LNCaP clone FGC (cell line): ENCODE measurements at regions not wholly inside any gene's neighbourhood (a gene's known extent, or its start where the extent isn't known, plus 50 kb on each side); places are given as distances from the start of the nearest gene placed in this dataset.

ENCODE experiments used
- DNase-seq: peaks from one replicate; pipeline ENCODE4 v3.0.0-alpha.2; 2011; ENCODE audit warnings: low read depth
- H3K4me3 ChIP-seq: 2 replicates; pipeline ENCODE4 v1.5.1; 2011; ENCODE audit warnings: mild to moderate bottlenecking, low read depth, low read length, control low read depth
- CTCF ChIP-seq: IDR thresholded peaks from 2 replicates; pipeline ENCODE4 v1.5.1; 2012; ENCODE audit warnings: mild to moderate bottlenecking; ENCODE audit not compliant: control insufficient read depth, insufficient read depth; ENCODE audit errors: extremely low read depth

- TF ChIP-seq CTCF, result no peak
- peak; percentile 47 for DNase-seq
- H3K4me3 ChIP-seq, result no peak overlapping the region
Observed at GRCh38 chr15:29920515-29920914, 98.2 kb upstream of the TJP1 start.

DNA sequence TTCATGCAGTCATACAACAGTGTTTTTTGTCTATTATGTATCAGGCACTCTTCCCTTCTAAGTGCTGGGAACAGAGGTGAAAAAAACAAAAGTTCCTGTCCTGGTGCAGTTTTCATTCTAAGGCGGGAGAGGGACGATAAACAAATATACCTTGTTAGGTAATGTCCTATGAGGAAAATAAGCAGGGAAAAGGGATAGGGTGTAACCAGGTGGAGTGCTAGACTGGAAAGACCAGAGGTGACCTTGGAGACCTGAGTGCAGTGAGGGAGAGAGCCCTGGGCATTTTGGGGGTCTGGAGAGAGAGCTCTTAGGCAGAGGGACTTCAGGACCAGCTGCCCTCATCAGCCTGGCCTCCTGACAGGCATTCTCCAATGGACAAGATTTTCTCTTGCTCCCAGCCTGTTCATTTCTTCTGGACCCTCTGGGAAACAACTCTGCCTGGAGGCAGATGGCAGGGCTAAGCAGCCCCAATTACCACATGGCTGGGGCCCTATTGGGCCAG, 97.2 kb upstream of the TJP1 start:
- no peak for TF ChIP-seq CTCF
- no peak overlapping the region for H3K4me3 ChIP-seq
- no peak for DNase-seq

DNA sequence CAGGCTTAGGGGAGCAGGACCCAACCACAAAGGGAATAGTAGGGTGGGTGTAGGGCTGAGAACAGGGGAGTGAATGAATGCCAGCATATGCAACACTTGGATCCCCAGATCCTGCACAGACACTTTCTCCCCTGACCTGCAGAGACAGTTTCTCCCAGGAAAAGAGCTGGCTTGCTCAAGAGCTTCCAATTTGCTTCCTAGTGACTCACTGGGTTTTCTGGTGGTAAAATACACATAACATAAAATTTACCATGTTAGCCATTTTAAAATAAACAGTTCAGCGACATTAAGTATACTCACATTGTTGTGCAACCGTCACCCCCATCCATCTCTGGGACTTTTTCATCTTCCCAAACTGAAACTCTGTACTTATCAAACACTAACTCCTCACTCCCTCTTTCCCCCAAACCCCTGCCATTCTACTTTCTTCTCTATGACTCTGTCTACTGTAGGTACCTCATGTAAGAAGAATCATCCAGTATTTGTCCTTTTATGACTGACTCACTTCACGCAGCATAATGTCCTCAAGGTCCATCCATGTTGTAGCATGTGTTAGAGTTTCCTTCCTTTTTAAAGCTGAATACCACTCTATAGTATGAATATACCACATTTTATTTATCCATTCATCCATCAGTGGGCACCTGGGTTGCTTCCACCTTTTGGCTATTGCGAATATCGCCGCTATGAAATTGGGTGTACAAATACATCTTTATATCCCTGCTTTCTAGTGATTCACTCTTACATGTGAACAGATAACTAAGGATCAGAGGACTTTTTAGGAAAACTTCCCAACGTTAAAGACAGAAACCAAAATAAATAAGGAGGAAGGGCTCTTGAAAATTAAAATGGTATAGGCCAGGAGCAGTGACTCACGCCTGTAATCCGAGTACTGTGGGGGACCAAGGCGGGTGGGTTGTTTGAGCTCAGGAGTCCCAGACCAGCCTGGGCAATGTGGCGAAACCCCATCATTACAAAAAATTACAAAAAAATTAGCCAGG, 95.6 kb upstream of the TJP1 start:
- no peak for DNase-seq
- no peak for TF ChIP-seq CTCF
- no peak overlapping the region for H3K4me3 ChIP-seq

DNA sequence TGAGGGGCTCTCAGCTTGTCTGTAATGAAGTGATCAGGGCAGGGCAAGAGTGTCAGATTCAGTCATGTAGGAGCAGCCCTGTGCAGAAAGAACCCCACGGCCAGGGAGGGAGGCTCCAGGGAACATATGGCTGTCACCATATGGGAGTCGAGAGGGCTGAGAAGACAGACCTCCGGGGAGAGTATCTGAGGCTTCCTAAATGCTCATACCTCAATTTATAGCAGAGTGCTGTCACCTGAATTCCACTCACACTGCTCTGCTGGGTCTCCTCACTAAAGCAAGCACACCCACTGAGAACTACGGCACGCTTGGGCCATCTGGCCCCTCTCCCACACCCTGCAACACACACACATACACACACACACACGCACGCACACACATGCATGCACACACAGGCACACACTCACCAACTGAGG, 92.3 kb upstream of the TJP1 start:
- TF ChIP-seq CTCF, result no peak
- no peak for DNase-seq
- no peak overlapping the region for H3K4me3 ChIP-seq

- DNase-seq, result no peak
- no peak for TF ChIP-seq CTCF
- no peak overlapping the region for H3K4me3 ChIP-seq
Observed at GRCh38 chr15:29913528-29914135, 91.4 kb upstream of the TJP1 start.

DNA sequence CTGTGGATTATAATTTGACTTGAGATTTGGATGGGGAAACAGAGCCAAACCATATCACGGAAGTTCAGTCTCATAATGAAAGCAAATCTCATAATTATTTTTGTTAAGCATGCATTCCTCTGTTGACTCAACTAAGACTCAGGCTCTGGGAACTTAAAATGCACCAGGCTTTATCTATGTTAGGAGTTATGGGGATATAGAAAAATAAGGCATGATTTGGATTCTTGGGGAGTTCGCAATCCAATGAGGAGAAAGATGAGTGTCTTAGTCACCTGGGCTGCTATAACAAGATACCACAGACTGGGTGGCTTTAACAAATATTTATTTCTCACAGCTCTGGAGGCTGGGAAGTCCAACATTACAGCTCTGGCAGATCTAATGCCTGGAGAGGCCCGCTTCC, 89.4 kb upstream of the TJP1 start:
- no peak for TF ChIP-seq CTCF
- DNase-seq, result no peak
- no peak overlapping the region for H3K4me3 ChIP-seq
